Glutamatergic neuron (in vitro differentiated cells): ENCODE measurements at regions not wholly inside any gene's neighbourhood (a gene's known extent, or its start where the extent isn't known, plus 50 kb on each side); places are given as distances from the start of the nearest gene placed in this dataset.

ENCODE experiments used
- DNase-seq: peaks from one replicate; pipeline ENCODE4 v3.0.0; 2022
- H3K27ac Mint-ChIP-seq: one replicate; pipeline ENCODE4 v1.8.0; 2020; ENCODE audit warnings: mild to moderate bottlenecking, mixed read lengths, inconsistent platforms; ENCODE audit not compliant: unreplicated experiment
- H3K27me3 Mint-ChIP-seq: one replicate; pipeline ENCODE4 v1.8.0; 2020; ENCODE audit warnings: mild to moderate bottlenecking, moderate library complexity, mixed read lengths, inconsistent platforms; ENCODE audit not compliant: unreplicated experiment
- H3K36me3 Mint-ChIP-seq: one replicate; pipeline ENCODE4 v1.8.0; 2020; ENCODE audit warnings: mild to moderate bottlenecking, mixed read lengths, inconsistent platforms; ENCODE audit not compliant: unreplicated experiment
- H3K4me1 Mint-ChIP-seq: one replicate; pipeline ENCODE4 v1.8.0; 2020; ENCODE audit warnings: mild to moderate bottlenecking, low read depth, mixed read lengths, inconsistent platforms; ENCODE audit not compliant: unreplicated experiment
- H3K4me3 Mint-ChIP-seq: one replicate; pipeline ENCODE4 v1.8.0; 2020; ENCODE audit warnings: mild to moderate bottlenecking, mixed read lengths, inconsistent platforms; ENCODE audit not compliant: unreplicated experiment
- H3K9me3 Mint-ChIP-seq: one replicate; pipeline ENCODE4 v1.8.0; 2020; ENCODE audit warnings: mild to moderate bottlenecking, moderate library complexity, mixed read lengths, inconsistent platforms; ENCODE audit not compliant: unreplicated experiment
- CTCF ChIP-seq: fragments of 200-600 bp; sonication (generic); IDR thresholded peaks from one replicate; pipeline ENCODE4 v1.5.0; 2021; ENCODE audit not compliant: partially characterized antibody, unreplicated experiment

- no peak for TF ChIP-seq CTCF
- Mint-ChIP-seq H3K4me3 (no peak overlapping the region), H3K27me3 (peaks cover 1% of the 10 kb centered on the region), H3K27ac (no peak overlapping the region), H3K4me1 (no peaks in the 10 kb centered on the region), H3K36me3 (no peaks in the 10 kb centered on the region), H3K9me3 (no peaks in the 10 kb centered on the region)
- DNase-seq = no peak
Measured at GRCh38 chr10:3844491-3845025, 59.5 kb upstream of the KLF6 start.

GRCh38 chr10:3838460-3839437, 53.7 kb upstream of the KLF6 start:
- TF ChIP-seq CTCF = no peak
- no peaks in the 10 kb centered on the region for H3K36me3 Mint-ChIP-seq
- H3K27me3 Mint-ChIP-seq = peaks cover 3% of the 10 kb centered on the region
- no peak overlapping the region for H3K27ac Mint-ChIP-seq
- H3K4me3 Mint-ChIP-seq = no peak overlapping the region
- no peaks in the 10 kb centered on the region for H3K9me3 Mint-ChIP-seq
- no peaks in the 10 kb centered on the region for H3K4me1 Mint-ChIP-seq
- DNase-seq = no peak

DNA sequence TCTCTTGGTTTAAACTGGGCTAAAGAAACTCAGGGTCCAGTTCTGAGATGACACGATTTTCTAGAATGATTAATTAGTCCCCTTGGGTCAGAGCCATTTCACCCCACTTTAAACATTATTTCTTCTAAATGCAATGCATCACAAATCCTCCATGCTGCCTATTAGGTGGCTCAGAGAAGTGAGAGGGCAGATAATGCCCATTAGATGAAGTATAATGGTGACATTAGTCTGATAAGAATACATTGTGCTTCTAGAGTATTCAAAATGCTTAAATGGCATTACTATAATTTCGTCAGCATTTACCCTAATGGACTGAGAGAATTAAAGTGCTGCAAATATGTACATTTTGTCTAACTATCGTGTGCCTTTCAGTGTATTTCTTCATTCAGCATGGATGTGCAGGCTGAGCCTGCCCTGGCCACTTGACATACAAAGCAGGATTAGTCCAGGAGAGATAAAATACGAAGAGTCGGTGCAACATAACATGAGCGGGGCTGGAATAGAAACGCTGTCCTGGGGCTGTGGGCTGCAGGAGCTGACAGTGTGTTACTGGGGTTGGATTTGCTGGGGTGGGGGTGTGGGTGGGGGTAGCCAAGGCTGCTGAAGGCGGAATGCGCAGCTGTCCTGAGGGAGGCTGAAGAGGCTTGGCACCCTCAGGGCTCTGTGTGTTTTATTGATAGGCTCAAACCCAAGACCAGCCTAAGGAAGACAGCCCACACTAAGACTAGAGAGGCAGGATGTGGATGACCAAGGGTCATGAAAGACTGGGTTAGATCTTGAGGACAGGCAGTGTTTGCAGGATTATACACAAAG, 52.8 kb upstream of the KLF6 start:
- H3K4me1 Mint-ChIP-seq = no peaks in the 10 kb centered on the region
- DNase-seq = no peak
- no peak for TF ChIP-seq CTCF
- no peaks in the 10 kb centered on the region for H3K9me3 Mint-ChIP-seq
- no peaks in the 10 kb centered on the region for H3K36me3 Mint-ChIP-seq
- no peak overlapping the region for H3K4me3 Mint-ChIP-seq
- peaks cover 3% of the 10 kb centered on the region for H3K27me3 Mint-ChIP-seq
- no peak overlapping the region for H3K27ac Mint-ChIP-seq

GRCh38 chr10:3836222-3836820, 51.3 kb upstream of the KLF6 start:
- H3K27me3 Mint-ChIP-seq = peaks cover 1% of the 10 kb centered on the region
- H3K4me1 Mint-ChIP-seq = no peaks in the 10 kb centered on the region
- no peak overlapping the region for H3K4me3 Mint-ChIP-seq
- H3K9me3 Mint-ChIP-seq = no peaks in the 10 kb centered on the region
- H3K36me3 Mint-ChIP-seq = no peaks in the 10 kb centered on the region
- no peak for TF ChIP-seq CTCF
- DNase-seq = no peak
- H3K27ac Mint-ChIP-seq = no peak overlapping the region
